GM12872 (cell line): ENCODE measurements at regions not wholly inside any gene's neighbourhood (a gene's known extent, or its start where the extent isn't known, plus 50 kb on each side); places are given as distances from the start of the nearest gene placed in this dataset.

Source experiments
- CTCF ChIP-seq: IDR thresholded peaks from 3 replicates; pipeline ENCODE4 v1.5.1; 2011; ENCODE audit warnings: low read depth, mild to moderate bottlenecking, low read length, moderate library complexity; ENCODE audit not compliant: insufficient read depth

GRCh38 chr11:28621753-28622152 is 513.6 kb downstream of the METTL15 start:
- no peak for TF ChIP-seq CTCF

GRCh38 chr11:28619846-28620540 is 511.8 kb downstream of the METTL15 start:
- no peak for TF ChIP-seq CTCF

- TF ChIP-seq CTCF: no peak
Observed at GRCh38 chr11:28618416-28618815, 510.2 kb downstream of the METTL15 start.

- TF ChIP-seq CTCF: no peak
Observed at GRCh38 chr11:28616160-28616965, 508.2 kb downstream of the METTL15 start.

GRCh38 chr11:28615542-28615941 is 507.4 kb downstream of the METTL15 start:
- TF ChIP-seq CTCF: no peak

- TF ChIP-seq CTCF: no peak
Observed at GRCh38 chr11:28606930-28607329, 498.7 kb downstream of the METTL15 start.

GRCh38 chr11:28599656-28600055 is 491.5 kb downstream of the METTL15 start:
- no peak for TF ChIP-seq CTCF
